ENCODE measurements at regions not wholly inside any gene's neighbourhood (a gene's known extent, or its start where the extent isn't known, plus 50 kb on each side); places are given as distances from the start of the nearest gene placed in this dataset.

- no peak overlapping the region for H3K4me3 ChIP-seq (ENCODE audit: low read depth, poor library complexity, severe bottlenecking)
- intact Hi-C loops (cut with DNase I; ENCODE audit: low total_unique reads) = loop anchor here (10.0 kb wide), 1 partner anchor 245 kb away; no protein-coding TSS in a partner anchor
- TF ChIP-seq, protein P1, sequence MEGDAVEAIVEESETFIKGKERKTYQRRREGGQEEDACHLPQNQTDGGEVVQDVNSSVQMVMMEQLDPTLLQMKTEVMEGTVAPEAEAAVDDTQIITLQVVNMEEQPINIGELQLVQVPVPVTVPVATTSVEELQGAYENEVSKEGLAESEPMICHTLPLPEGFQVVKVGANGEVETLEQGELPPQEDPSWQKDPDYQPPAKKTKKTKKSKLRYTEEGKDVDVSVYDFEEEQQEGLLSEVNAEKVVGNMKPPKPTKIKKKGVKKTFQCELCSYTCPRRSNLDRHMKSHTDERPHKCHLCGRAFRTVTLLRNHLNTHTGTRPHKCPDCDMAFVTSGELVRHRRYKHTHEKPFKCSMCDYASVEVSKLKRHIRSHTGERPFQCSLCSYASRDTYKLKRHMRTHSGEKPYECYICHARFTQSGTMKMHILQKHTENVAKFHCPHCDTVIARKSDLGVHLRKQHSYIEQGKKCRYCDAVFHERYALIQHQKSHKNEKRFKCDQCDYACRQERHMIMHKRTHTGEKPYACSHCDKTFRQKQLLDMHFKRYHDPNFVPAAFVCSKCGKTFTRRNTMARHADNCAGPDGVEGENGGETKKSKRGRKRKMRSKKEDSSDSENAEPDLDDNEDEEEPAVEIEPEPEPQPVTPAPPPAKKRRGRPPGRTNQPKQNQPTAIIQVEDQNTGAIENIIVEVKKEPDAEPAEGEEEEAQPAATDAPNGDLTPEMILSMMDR (IDR thresholded peaks at IDR 0.05) = no peak
- TF ChIP-seq POLR2A (IDR thresholded peaks at IDR 0.05) = no peak
- DNase-seq (ENCODE audit: low spot score in 2 of 2) = no peak
- WGBS, 2 donors = 67% methylated on average over 14 of the region's 14 CpGs
These were observed 94.4 kb downstream of the NCR2 start for GRCh38 chr6:41429506-41430504.

DNA sequence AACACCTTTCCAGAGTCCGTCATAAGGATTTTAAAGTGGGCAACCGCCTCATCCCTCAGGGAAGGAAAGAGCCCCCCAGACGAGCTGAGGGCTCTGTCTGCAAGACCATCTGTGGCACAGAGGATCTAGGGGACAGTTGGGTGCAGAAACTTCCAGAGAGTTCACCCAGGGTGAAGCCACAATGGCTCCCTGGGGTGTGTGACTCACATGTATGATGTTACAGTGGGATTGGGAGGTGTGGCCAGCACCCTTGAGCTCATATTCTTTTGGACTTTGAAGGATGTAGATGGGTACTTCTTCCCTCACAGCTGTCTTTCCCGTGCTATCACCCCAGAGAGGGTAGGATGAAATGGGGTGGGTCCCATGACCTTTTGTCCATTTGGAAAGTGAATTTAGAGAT is 95.5 kb downstream of the NCR2 start:
- 70 to 74% methylated on average over 2 to 4 of the region's 4 CpGs for WGBS, 2 donors
- no peak overlapping the region for H3K4me3 ChIP-seq (ENCODE audit: low read depth, poor library complexity, severe bottlenecking)
- intact Hi-C loops (cut with DNase I; ENCODE audit: low total_unique reads) = no loop called here
- no peak for TF ChIP-seq POLR2A (IDR thresholded peaks at IDR 0.05)
- TF ChIP-seq, protein P1 (IDR thresholded peaks at IDR 0.05) = no peak
- DNase-seq (ENCODE audit: low spot score in 2 of 2) = no peak

DNA sequence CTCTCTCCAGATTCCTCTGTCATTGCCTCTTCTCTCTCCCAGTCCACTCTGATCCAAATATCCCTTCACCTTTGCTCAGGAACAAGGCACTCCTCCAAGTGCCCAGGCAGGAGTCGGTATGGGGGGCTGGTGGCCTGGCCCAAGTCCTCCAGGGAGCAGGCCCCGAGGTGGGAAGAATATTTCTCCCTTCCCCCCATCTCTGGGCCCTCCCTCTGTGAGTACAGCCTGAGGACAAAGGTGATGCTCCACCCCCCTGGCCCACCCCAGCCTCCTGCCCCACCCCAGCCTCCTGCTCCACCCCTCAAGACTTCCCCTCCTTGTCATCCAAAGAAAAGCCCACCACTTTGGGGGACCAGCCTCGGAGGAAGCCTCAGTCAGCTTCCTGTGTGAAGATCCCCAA is 96.9 kb downstream of the NCR2 start:
- no peak overlapping the region for H3K4me3 ChIP-seq (ENCODE audit: low read depth, poor library complexity, severe bottlenecking)
- intact Hi-C loops (cut with DNase I; ENCODE audit: low total_unique reads) = no loop called here
- TF ChIP-seq POLR2A (IDR thresholded peaks at IDR 0.05) = no peak
- TF ChIP-seq, protein P1 (IDR thresholded peaks at IDR 0.05) = no peak
- WGBS, 2 donors = 70 to 81% methylated on average over 3 of the region's 3 CpGs
- DNase-seq (ENCODE audit: low spot score in 2 of 2) = no peak

DNA sequence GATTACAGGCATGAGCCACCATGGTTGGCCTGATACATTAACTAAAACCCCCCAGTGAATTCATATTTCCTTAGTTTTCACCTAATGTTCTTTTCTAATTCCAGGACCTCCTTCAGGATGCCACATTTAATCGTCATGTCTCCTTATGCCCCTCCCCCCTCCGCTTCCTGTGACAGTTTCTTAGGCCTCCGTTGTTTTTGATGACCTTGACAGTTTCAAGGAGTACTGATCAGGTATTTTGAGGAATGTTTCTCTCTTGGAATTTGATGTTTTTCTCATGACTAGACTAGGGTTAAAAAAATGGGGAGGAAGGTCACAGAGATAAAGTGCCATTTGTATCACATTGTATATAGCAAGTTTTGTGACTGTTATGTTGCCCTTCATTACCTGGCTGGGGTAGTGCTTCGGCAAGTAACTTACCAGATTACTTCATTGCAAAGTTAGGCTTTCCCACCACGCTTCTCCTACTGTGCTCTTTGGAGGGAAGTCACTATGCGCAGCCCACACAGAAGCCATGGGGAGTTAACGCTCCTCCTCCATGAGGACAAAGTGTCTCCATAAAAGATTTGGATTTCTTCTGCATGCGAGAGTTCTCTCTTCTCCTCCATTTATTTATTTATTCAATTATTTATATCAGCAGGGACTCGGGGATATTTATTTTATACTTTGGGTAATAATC is 99.5 kb downstream of the NCR2 start:
- DNase-seq (ENCODE audit: low spot score in 2 of 2) = no peak
- TF ChIP-seq, protein P1 (IDR thresholded peaks at IDR 0.05) = no peak
- no peak for TF ChIP-seq POLR2A (IDR thresholded peaks at IDR 0.05)
- intact Hi-C loops (cut with DNase I; ENCODE audit: low total_unique reads) = no loop called here
- no peak overlapping the region for H3K4me3 ChIP-seq (ENCODE audit: low read depth, poor library complexity, severe bottlenecking)
- WGBS, 2 donors = 81 to 85% methylated on average over 9 of the region's 9 CpGs

GRCh38 chr6:41437604-41438003 is 102.2 kb downstream of the NCR2 start:
- WGBS, 2 donors = 94 to 96% methylated on average over 4 of the region's 4 CpGs
- TF ChIP-seq, protein P1 (IDR thresholded peaks at IDR 0.05) = no peak
- TF ChIP-seq POLR2A (IDR thresholded peaks at IDR 0.05) = no peak
- no peak for DNase-seq (ENCODE audit: low spot score in 2 of 2)
- H3K4me3 ChIP-seq (ENCODE audit: low read depth, poor library complexity, severe bottlenecking) = no peak overlapping the region
- intact Hi-C loops (cut with DNase I; ENCODE audit: low total_unique reads) = no loop called here
